Hematopoietic multipotent progenitor cell treated with erythropoietin and hydrocortisone succinate and interleukin-3 and kit ligand, for 8 days (in vitro differentiated cells): ENCODE measurements at regions not wholly inside any gene's neighbourhood (a gene's known extent, or its start where the extent isn't known, plus 50 kb on each side); places are given as distances from the start of the nearest gene placed in this dataset.

Experiments
- DNase-seq: peaks from one replicate; pipeline ENCODE4 v3.0.0-alpha.2; 2015

- no peak for DNase-seq
These were observed 134.5 kb upstream of the NKX1-1 start for GRCh38 chr4:1540601-1541375.

DNA sequence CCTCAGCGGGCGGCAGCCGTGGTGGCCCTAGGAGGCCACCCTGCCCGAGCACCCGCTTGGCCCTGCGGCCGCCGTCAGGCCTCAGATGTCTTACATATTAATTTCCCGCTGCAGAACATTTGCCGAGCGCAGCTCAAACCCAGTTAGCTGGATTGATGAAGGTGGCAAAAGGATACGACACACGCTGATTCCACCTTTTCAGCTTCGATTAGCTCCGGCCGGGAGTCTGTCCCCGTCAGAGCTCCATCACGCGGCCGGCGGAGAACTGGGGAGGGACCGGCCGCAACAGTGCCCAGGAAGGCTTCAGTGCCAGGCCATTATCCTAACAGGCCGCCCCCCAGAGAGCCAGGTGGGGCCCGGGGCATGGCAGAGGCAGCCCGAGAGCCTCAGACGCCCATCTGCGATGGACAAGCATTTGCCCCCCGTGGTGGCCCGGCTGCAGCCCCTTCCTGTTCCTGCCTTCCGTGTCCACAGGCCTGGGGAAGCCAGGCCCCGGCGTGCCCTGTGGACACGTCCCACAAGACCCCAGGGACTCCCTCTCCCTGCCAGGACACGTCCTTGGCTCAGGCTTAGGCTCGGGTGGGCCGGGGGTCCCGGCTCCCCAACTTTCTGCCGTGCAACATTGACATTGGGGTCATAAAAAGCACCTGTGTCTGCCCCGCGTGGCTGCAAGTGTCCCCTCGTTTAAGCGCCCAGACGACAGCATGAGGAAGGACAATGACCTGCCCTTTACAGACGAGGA, 133.8 kb upstream of the NKX1-1 start:
- DNase-seq, result no peak

GRCh38 chr4:1538941-1539772, 132.9 kb upstream of the NKX1-1 start:
- DNase-seq, result no peak

- no peak for DNase-seq
These were observed 131.8 kb upstream of the NKX1-1 start for GRCh38 chr4:1538096-1538410.

DNA sequence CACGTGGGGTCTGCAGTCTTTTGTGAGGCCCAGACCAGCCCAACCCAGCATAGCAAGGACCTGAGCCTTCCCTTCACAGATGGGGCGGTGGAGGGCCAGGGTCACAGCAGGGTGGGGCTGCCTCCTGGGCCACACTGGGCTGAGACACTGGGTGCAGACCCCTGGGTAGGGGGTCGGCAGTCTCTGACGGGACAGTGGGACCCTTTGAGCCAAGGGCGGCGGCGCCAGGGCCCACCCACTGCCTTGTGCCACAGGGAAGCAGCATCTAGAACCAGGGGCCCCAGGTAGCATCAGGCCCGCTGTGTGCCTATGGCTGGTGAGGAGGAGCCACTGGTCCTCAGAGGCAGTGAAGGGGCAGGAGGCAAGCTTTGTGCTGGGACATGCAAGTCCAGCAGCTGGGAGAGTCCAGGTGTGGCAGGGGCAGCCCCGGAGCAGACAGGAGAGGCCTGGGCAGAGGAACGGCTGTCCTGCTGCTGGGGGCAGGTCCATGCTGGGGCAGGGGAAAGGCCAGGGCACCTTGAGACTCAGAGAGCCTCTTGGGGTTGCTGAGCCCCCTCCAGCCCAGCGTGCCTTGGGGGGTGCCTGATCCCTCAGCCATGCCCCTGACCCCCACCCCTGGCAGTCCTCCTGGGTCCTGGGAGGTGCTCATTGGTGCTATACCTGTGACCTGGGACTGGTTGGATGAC, 131.3 kb upstream of the NKX1-1 start:
- DNase-seq, result no peak

DNA sequence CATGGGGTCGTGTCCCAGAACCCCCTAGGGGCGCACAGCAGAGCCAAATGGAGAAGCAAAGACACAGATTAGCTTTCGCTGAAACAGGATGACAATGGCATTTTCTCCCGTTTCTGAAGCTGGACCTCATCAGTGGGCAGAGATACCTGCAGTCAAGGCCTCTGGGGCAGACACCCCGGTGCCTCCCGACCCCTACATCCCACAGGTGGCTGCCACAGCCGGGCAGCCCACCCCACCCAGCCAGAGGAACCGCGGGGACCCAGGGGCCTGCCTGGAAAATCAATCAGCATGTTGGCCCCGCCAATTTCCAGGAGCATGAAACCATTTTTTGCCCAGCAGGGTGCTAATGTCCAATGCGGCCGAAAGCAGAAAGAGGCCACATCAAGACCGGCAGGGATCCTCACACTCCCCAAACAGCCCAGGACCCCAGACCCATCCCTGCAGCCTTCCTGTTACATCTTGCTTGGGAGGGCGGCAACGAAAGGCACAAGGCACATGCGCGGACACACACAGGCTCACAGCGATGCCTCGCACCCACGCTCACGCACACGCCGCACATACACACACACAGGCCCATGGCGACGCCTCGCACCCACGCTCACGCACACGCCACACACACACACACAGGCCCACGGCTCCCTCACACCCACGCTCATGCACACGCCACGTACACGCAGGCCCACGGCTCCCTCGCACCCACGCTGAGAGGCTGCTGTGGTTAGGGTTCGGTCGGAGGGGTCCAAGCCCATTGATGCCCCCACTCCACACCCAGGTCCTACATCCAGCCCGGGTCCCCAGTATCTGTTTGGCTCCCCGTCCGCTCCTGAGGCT, 130.6 kb upstream of the NKX1-1 start:
- no peak for DNase-seq

- DNase-seq, result no peak
These were observed 129.8 kb upstream of the NKX1-1 start for GRCh38 chr4:1535926-1536578.

DNA sequence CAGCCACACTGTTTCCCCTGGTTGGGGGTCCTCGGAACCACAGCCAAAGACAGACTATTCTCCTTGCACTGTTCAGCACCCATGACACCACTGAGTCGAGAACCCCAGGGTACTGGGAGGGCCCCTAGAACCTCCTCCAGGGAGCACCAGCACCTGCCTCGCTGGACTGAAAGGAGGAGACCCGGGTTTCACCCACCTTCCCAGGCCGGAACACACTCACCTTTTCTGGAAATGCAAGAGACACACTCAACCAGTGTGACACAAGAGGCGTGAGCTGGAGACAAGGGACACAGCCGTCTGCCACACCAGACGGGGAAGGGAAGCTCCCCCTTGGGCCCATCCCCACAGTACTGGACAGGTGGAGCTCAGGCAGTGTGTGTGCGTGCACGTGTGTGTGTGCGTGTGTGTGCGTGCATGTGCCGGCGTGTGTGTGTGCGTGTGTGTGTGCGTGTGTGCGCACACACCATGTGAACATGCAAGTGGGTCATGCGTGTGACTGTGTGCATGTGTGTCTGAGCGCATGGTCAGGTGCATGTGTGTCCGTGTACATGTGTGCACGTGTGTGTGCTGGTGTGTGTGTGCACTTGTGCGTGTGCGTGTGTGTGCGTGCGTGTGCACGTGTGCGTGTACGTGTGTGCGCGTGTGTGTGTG, 128.8 kb upstream of the NKX1-1 start:
- DNase-seq, result no peak

DNA sequence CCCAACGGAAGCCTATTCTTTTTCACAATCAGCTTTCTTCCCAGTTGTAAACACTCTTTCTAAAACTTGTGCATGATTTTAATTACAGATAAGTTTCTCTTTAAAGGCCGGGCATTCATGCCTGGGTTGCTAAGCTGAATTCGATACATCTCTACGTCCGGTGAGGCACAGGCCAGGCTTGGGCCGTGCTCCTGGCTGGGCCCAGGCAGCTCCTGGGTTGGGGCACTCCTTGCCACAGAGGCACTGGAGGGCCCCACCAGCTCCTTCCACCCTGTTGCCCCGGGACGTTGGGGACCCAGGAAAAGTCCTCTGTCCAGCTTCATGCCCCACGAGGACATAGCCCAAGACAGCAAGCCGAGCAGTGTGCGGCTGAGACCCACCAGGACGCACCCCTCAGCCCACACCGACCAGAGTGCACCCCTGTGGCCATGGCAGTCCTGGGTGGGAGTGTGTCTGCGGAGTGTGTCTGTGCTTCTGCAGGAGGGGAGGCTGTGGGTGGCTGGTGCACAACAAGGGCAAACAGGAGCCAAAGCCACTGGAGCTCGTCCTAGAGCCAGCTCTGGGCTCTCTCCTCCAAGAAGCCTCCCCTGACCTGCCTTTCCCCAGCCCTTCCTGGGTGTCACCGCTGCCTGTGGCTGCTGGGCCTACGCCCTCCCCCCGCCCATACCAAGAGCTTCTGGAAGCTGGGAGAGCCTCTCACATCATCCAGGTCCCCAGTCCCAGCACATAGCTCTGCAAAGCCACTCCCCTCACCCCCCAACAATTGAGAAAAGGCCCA, 128.0 kb upstream of the NKX1-1 start:
- DNase-seq, result no peak

DNA sequence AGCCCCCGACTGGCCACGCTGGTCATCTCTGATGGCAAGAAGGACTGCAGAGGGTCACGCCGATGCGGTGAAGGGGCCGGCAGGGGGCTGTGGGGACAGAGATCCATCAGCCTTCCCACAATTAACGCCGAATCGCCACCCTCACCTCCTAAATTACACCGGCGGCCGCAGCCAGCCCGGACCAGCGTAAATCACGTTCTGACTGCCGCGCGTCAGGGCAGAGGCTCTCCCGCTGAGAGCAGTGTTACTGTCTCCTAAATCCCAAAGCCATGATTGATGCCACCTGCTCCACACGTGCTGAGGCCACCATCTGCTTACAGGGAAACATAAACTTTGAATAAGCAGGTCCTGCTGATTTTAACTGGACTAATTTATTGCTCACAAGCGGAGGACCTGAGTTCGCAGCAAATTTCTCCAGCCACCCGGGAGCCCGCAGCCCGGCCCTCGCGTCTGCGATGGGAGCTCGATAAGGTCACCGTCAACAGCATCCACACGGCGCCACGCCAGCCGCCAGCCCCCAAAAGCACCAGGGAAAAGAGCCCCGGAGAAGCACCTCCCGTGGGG, 127.3 kb upstream of the NKX1-1 start:
- DNase-seq, result no peak

DNA sequence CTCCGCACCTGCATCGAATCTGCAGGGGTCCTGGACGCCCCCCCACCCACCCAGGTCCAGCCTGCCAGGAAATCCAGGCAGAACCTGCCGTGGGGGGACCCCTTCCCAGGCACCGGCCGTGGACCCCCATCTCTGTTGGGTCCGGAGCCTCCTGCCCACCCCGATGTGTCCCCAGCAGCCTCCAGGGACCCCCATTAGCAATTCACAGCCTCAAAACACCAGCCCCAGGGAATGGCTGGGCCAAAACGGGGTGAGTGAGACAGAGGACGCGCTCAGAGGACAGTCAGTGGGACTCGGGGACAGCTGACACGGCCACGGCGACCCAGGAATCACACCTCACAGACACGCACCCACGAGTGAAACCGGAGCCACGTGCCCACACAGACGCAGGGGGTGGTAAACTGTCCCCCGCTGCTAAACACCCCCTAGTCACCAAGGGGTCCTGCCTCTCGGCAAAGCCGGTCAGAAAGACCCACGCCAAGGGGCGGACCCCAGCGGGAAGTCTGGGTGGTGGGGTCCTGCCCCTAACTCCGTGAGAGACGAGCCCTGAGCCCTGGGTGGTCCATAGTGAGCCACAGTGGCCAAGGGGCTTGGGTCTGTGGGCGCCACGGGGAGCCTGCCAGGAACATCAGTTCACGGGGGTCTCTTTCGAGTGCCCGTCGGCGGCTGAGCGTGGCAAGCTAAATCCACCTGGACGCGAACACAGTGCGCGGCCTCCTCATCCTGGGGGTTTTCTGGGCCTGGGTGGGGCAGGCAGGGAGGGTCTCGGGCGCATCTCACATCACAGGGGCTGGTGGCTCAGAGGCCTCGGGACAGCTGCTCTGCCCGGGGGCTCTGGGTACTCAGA, 126.5 kb upstream of the NKX1-1 start:
- DNase-seq, result no peak

- no peak for DNase-seq
These were observed 125.7 kb upstream of the NKX1-1 start for GRCh38 chr4:1531683-1532548.

GRCh38 chr4:1530356-1530755, 124.1 kb upstream of the NKX1-1 start:
- no peak for DNase-seq

- DNase-seq, result no peak
These were observed 118.5 kb upstream of the NKX1-1 start for GRCh38 chr4:1524761-1525160.

DNA sequence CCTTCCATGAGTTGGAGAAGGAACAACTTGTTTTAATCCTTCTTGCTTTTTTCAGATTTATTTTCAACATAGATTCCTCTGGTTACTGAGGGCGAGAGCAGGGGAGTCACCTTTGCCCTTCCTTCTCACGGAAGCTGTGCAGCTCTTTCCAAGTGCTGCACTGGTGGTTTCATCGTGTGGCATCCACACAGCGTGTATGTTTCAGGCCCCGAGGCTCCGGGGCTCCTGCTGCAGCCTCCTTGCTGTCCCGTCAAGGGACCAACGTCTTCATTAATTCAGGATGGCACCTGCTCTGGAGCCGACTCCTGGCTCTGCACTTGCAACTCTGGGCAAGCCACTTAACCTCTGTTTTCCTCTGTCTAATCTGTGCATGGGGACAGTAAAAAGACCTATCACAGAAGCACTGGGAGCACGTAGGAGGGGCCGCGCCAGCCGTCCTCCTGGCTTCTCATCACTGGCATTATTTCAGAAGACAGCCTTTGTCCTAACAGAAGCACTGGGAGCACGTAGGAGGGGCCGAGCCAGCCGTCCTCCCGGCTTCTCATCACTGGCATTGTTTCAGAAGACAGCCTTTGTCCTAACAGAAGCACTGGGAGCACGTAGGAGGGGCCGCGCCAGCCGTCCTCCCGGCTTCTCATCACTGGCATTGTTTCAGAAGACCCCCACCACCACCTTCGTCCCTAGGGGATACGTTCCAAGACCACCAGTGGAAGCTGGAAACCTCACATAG, 117.8 kb upstream of the NKX1-1 start:
- no peak for DNase-seq

GRCh38 chr4:1523506-1523905, 117.3 kb upstream of the NKX1-1 start:
- DNase-seq, result no peak

DNA sequence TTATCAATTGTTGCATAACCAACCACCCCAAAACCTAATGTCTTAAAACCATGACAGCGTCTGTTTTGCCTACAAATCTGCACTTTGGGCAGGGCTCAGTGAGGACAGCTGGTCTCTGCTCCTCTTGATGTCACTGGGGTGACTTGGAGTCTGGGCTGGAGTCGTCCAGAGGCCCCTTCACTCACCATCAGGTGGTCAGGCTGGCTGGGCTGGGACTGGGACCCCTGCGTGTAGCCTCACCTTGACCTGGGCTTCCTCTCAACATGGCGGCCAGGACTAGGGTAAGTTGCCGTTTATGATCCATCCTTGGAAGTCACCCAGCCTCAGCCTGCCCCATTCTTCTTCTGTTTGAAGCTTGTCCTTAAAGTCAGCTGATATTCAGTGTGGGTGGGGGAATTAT, 116.8 kb upstream of the NKX1-1 start:
- no peak for DNase-seq
